ENCODE measurements at regions not wholly inside any gene's neighbourhood (a gene's known extent, or its start where the extent isn't known, plus 50 kb on each side); places are given as distances from the start of the nearest gene placed in this dataset.

DNA sequence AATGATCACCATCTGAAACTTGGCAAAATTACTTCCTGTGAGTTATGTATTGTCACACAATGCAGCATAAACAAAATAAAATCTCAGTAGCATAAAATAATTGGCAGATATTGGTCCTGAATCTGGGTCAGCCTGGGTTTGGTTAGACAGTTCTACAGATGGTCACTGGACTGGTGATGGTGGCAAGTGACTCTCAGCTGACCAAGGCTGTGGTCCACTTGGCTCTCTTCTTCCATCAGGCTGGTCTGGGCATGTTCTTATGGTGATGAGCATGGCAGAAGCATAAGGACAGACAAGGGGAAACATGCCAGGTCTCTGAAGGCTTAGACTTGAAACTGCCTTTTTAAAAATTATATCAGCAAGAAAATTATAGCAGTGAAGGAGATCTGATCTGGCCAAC is 1205.0 kb upstream of the EPHA6 start:
- peaks cover 24 to 26% of the 10 kb centered on the region in 2 experiments for H3K9me3 ChIP-seq (ENCODE audit: insufficient read depth in 2 of 2, low read depth in 1 of 2, low read length in 1 of 2)
- H3K23me2 ChIP-seq (ENCODE audit: low read depth, low read length), result no peaks in the 10 kb centered on the region
- peaks cover 0 to 14% (median 0%) of the 10 kb centered on the region in 4 experiments; a peak in 2 of 8 replicates for H3K36me3 ChIP-seq (ENCODE audit: control insufficient read depth in 2 of 4, insufficient read depth in 4 of 4, low read length in 3 of 4)
- no peak overlapping the region for H3K27ac ChIP-seq (ENCODE audit: low read depth, low read length)
- no peak overlapping the region for H3K14ac ChIP-seq (ENCODE audit: insufficient read length)
- ChIA-PET POLR2A (ENCODE audit: partially characterized antibody) (no interaction called here), CTCF (ENCODE audit: partially characterized antibody) (no interaction called here)
- no peak overlapping the region for H4K91ac ChIP-seq (replicated peaks; ENCODE audit: insufficient read length, low read length)
- no peak overlapping the region for H3K18ac ChIP-seq (ENCODE audit: extremely low read depth, low read length)
- H2BK20ac ChIP-seq (ENCODE audit: low read length), result no peak overlapping the region
- DNase-seq (ENCODE audit: low read depth in 1 of 2, low spot score in 2 of 2) (no peak), FAIRE-seq (no peak)
- H4K5ac ChIP-seq (ENCODE audit: insufficient read length, low read depth, low read length), result no peak overlapping the region
- H3K9ac ChIP-seq (replicated peaks in 1 of 4; ENCODE audit: extremely low read depth in 1 of 4, low read depth in 3 of 4, low read length in 3 of 4), result no peak overlapping the region
- H2BK5ac ChIP-seq (ENCODE audit: low read depth, low read length), result no peak overlapping the region
- no peak overlapping the region for H3K4me3 ChIP-seq (ENCODE audit: extremely low read depth in 1 of 4, insufficient read depth in 2 of 4, low read depth in 3 of 4, low read length in 4 of 4)
- no peaks in the 10 kb centered on the region for H3K79me1 ChIP-seq (ENCODE audit: low read depth, low read length)
- no peak overlapping the region for H2BK12ac ChIP-seq (ENCODE audit: low read depth, low read length)
- no peaks in the 10 kb centered on the region for H3K4me1 ChIP-seq (replicated peaks in 1 of 4; ENCODE audit: control insufficient read depth in 3 of 4, insufficient read depth in 4 of 4, low read length in 3 of 4)
- H3K23ac ChIP-seq (ENCODE audit: insufficient read length), result no peak overlapping the region
- no peaks in the 10 kb centered on the region for H3K79me2 ChIP-seq (ENCODE audit: control insufficient read depth in 1 of 2, insufficient read depth in 2 of 2, low read length in 2 of 2)
- no peak overlapping the region for H2BK15ac ChIP-seq (ENCODE audit: low read length)
- TF ChIP-seq SAP30 (IDR thresholded peaks at IDR 0.05; ENCODE audit: insufficient read depth, insufficient replicate concordance, low read length), result no peak
- TF ChIP-seq CBX8 (IDR thresholded peaks at IDR 0.05; ENCODE audit: borderline replicate concordance, low read depth, low read length), result no peak
- TF ChIP-seq NRF1 (IDR thresholded peaks at IDR 0.05; ENCODE audit: low read depth, low read length), result no peak
- no peak for TF ChIP-seq TEAD4 (IDR thresholded peaks at IDR 0.05; ENCODE audit: low read depth, low read length)
- H4K8ac ChIP-seq (ENCODE audit: extremely low read depth, insufficient read depth, low read length), result no peak overlapping the region
- no peaks in the 10 kb centered on the region for H3K27me3 ChIP-seq (replicated peaks in 1 of 4; ENCODE audit: control insufficient read depth in 3 of 4, extremely low read depth in 1 of 4, insufficient read depth in 3 of 4, low read length in 3 of 4)
- no peak overlapping the region for H3K4me2 ChIP-seq (ENCODE audit: insufficient read depth in 1 of 2, low read depth in 2 of 2, low read length in 2 of 2)
- no peak overlapping the region for H3K56ac ChIP-seq (replicated peaks; ENCODE audit: insufficient read length, low read depth, low read length)
- H4K20me1 ChIP-seq (replicated peaks in 1 of 2; ENCODE audit: control insufficient read depth in 1 of 2, insufficient read depth in 2 of 2, low read length in 2 of 2), result no peaks in the 10 kb centered on the region
- no peak overlapping the region for H2AK5ac ChIP-seq (ENCODE audit: low read depth, low read length)
- no peak overlapping the region for H2BK120ac ChIP-seq (replicated peaks; ENCODE audit: low read depth, low read length)
- H2AFZ ChIP-seq (ENCODE audit: low read length), result no peak overlapping the region
- no peak overlapping the region for H3K4ac ChIP-seq (replicated peaks; ENCODE audit: insufficient read length, low read depth, low read length)

Data from H1 (cell line).